ENCODE measurements at regions not wholly inside any gene's neighbourhood (a gene's known extent, or its start where the extent isn't known, plus 50 kb on each side); places are given as distances from the start of the nearest gene placed in this dataset.

- no peaks in the 10 kb centered on the region for H3K27me3 Mint-ChIP-seq (ENCODE audit: low read depth, poor library complexity)
- H3K36me3 Mint-ChIP-seq (ENCODE audit: low read depth) = no peaks in the 10 kb centered on the region
- no peak overlapping the region for H3K4me3 Mint-ChIP-seq
- TF ChIP-seq CTCF (IDR thresholded peaks at IDR 0.05) = no peak
- H3K9me3 Mint-ChIP-seq = no peaks in the 10 kb centered on the region
- no peak overlapping the region for H3K27ac Mint-ChIP-seq
- DNase-seq = no peak
- H3K4me1 Mint-ChIP-seq = peaks cover 35% of the 10 kb centered on the region
Measured at GRCh38 chr6:134437376-134437775, 119.5 kb upstream of the SGK1 start.

- no peak for TF ChIP-seq CTCF (IDR thresholded peaks at IDR 0.05)
Measured at GRCh38 chr6:134436950-134437349, 119.0 kb upstream of the SGK1 start.

GRCh38 chr6:134436281-134436815 lies 118.4 kb upstream of the SGK1 start:
- Mint-ChIP-seq H3K4me3 (no peak overlapping the region), H3K36me3 (ENCODE audit: low read depth) (no peaks in the 10 kb centered on the region), H3K27ac (no peak overlapping the region), H3K9me3 (no peaks in the 10 kb centered on the region), H3K27me3 (ENCODE audit: low read depth, poor library complexity) (no peaks in the 10 kb centered on the region), H3K4me1 (peaks cover 35% of the 10 kb centered on the region)
- DNase-seq = no peak
- no peak for TF ChIP-seq CTCF (IDR thresholded peaks at IDR 0.05)

More at GRCh38 chr6:134436950-134437349, 119.0 kb upstream of the SGK1 start:
- Mint-ChIP-seq H3K4me3 (no peak overlapping the region), H3K27ac (no peak overlapping the region), H3K9me3 (no peaks in the 10 kb centered on the region), H3K27me3 (ENCODE audit: low read depth, poor library complexity) (no peaks in the 10 kb centered on the region), H3K36me3 (ENCODE audit: low read depth) (no peaks in the 10 kb centered on the region), H3K4me1 (peaks cover 35% of the 10 kb centered on the region)
- no peak for DNase-seq

GRCh38 chr6:134435814-134436280 lies 117.9 kb upstream of the SGK1 start:
- no peak for TF ChIP-seq CTCF (IDR thresholded peaks at IDR 0.05)
- Mint-ChIP-seq H3K4me3 (no peak overlapping the region), H3K27me3 (ENCODE audit: low read depth, poor library complexity) (no peaks in the 10 kb centered on the region), H3K9me3 (no peaks in the 10 kb centered on the region), H3K4me1 (peaks cover 35% of the 10 kb centered on the region), H3K36me3 (ENCODE audit: low read depth) (no peaks in the 10 kb centered on the region), H3K27ac (no peak overlapping the region)
- DNase-seq = no peak

- no peaks in the 10 kb centered on the region for H3K27me3 Mint-ChIP-seq (ENCODE audit: low read depth, poor library complexity)
- TF ChIP-seq CTCF (IDR thresholded peaks at IDR 0.05) = no peak
- no peaks in the 10 kb centered on the region for H3K36me3 Mint-ChIP-seq (ENCODE audit: low read depth)
- no peak for DNase-seq
- no peaks in the 10 kb centered on the region for H3K9me3 Mint-ChIP-seq
- no peak overlapping the region for H3K4me3 Mint-ChIP-seq
- no peak overlapping the region for H3K27ac Mint-ChIP-seq
- peaks cover 33% of the 10 kb centered on the region for H3K4me1 Mint-ChIP-seq
Measured at GRCh38 chr6:134434019-134434942, 116.4 kb upstream of the SGK1 start.
